Liver (tissue), 8 donors: ENCODE measurements at regions not wholly inside any gene's neighbourhood (a gene's known extent, or its start where the extent isn't known, plus 50 kb on each side); places are given as distances from the start of the nearest gene placed in this dataset.
A peak's percentile ranks its signal among the peaks of the same experiment; 100 is the strongest.

Experiments used
- DNase-seq: peaks from one replicate; pipeline ENCODE4 v3.0.0-alpha.2; 2017; ENCODE audit warnings: low spot score
- H3K27ac ChIP-seq, 2 donors: one replicate each; pipeline ENCODE4 v1.7.0; 2013; ENCODE audit warnings: inconsistent platforms in 2 of 2, low read length in 2 of 2, control low read depth in 1 of 2, low read depth in 1 of 2, mild to moderate bottlenecking in 1 of 2
- H3K27me3 ChIP-seq, 4 donors: one replicate each; pipeline versions ENCODE4 v1.6.1 to v1.7.0; 2013; ENCODE audit warnings: low read length in 3 of 4, inconsistent platforms in 1 of 4, mild to moderate bottlenecking in 1 of 4, moderate library complexity in 1 of 4; ENCODE audit not compliant: control insufficient read depth in 4 of 4, insufficient read depth in 4 of 4
- H3K36me3 ChIP-seq, 4 donors: one replicate each; pipeline versions ENCODE4 v1.6.1 to v1.7.0; 2013; ENCODE audit warnings: low read length in 3 of 4, mild to moderate bottlenecking in 3 of 4, low read depth in 1 of 4, moderate library complexity in 1 of 4; ENCODE audit not compliant: control insufficient read depth in 4 of 4, insufficient read depth in 3 of 4
- H3K4me1 ChIP-seq, 4 donors: one replicate each; pipeline versions ENCODE4 v1.6.1 to v1.7.0; 2013; ENCODE audit warnings: low read length in 3 of 4, mild to moderate bottlenecking in 3 of 4, moderate library complexity in 1 of 4; ENCODE audit not compliant: control insufficient read depth in 4 of 4, insufficient read depth in 4 of 4
- H3K4me3 ChIP-seq, 3 donors: one replicate each; pipeline versions ENCODE4 v1.6.1 to v1.7.0; 2013; ENCODE audit warnings: low read length in 3 of 3, control low read depth in 1 of 3, low read depth in 1 of 3, mild to moderate bottlenecking in 1 of 3
- H3K9ac ChIP-seq, 2 donors: one replicate each; pipeline ENCODE4 v1.7.0; 2013; ENCODE audit warnings: low read length in 2 of 2, mild to moderate bottlenecking in 2 of 2, moderate library complexity in 2 of 2, control low read depth in 1 of 2, low read depth in 1 of 2
- H3K9me3 ChIP-seq, 4 donors: one replicate each; pipeline versions ENCODE4 v1.6.1 to v1.7.0; 2013; ENCODE audit warnings: low read length in 3 of 4; ENCODE audit not compliant: control insufficient read depth in 4 of 4
- ATF3 ChIP-seq: IDR thresholded peaks from 2 replicates; pipeline ENCODE4 v1.6.1; 2016; ENCODE audit warnings: antibody characterized with exemption
- CTCF ChIP-seq: fragments of 150-350 bp; IDR thresholded peaks from 2 replicates; pipeline ENCODE4 v1.5.1; 2017; ENCODE audit warnings: improper control_type of control experiment, low read depth, low read length; ENCODE audit not compliant: missing input control
- EGR1 ChIP-seq, 2 donors: IDR thresholded peaks; 2 replicates each; pipeline ENCODE4 v1.6.1; 2016 to 2018; ENCODE audit warnings: antibody characterized with exemption in 2 of 2, low read depth in 2 of 2
- FOXA1 ChIP-seq: IDR thresholded peaks from 2 replicates; pipeline ENCODE4 v1.6.1; 2016; ENCODE audit warnings: antibody characterized with exemption
- FOXA2 ChIP-seq: IDR thresholded peaks from 2 replicates; pipeline ENCODE4 v1.6.1; 2016; ENCODE audit warnings: antibody characterized with exemption
- GABPA ChIP-seq, 2 donors: IDR thresholded peaks in 1 of 2; conservative IDR thresholded peaks in 1 of 2; 2 replicates each; pipeline ENCODE4 v1.6.1; 2016; ENCODE audit warnings: antibody characterized with exemption in 2 of 2, mild to moderate bottlenecking in 1 of 2, moderate library complexity in 1 of 2
- HNF4A ChIP-seq, 2 donors: conservative IDR thresholded peaks; 2 replicates each; pipeline ENCODE4 v1.6.1; 2016; ENCODE audit warnings: antibody characterized with exemption in 2 of 2, mild to moderate bottlenecking in 2 of 2
- HNF4G ChIP-seq: IDR thresholded peaks from 2 replicates; pipeline ENCODE4 v1.6.1; 2016; ENCODE audit warnings: antibody characterized with exemption
- JUND ChIP-seq, 2 donors: IDR thresholded peaks; 2 replicates each; pipeline ENCODE4 v1.6.1; 2016; ENCODE audit warnings: antibody characterized with exemption in 2 of 2
- MAX ChIP-seq: IDR thresholded peaks from 2 replicates; pipeline ENCODE4 v1.6.1; 2016; ENCODE audit warnings: antibody characterized with exemption
- RAD21 ChIP-seq, 2 donors: IDR thresholded peaks; 2 replicates each; pipeline ENCODE4 v1.6.1; 2016; ENCODE audit warnings: antibody characterized with exemption in 2 of 2, mild to moderate bottlenecking in 2 of 2
- REST ChIP-seq: IDR thresholded peaks from 2 replicates; pipeline ENCODE4 v1.6.1; 2016; ENCODE audit warnings: antibody characterized with exemption, mild to moderate bottlenecking
- RXRA ChIP-seq, 2 donors: IDR thresholded peaks; 2 replicates each; pipeline ENCODE4 v1.6.1; 2017 to 2018; ENCODE audit warnings: antibody characterized with exemption in 2 of 2, mild to moderate bottlenecking in 1 of 2
- SP1 ChIP-seq: IDR thresholded peaks from 2 replicates; pipeline ENCODE4 v1.6.1; 2018; ENCODE audit warnings: antibody characterized with exemption, mild to moderate bottlenecking
- TAF1 ChIP-seq: conservative IDR thresholded peaks from 2 replicates; pipeline ENCODE4 v1.6.1; 2016; ENCODE audit warnings: antibody characterized with exemption, mild to moderate bottlenecking
- YY1 ChIP-seq: IDR thresholded peaks from 2 replicates; pipeline ENCODE4 v1.6.1; 2016; ENCODE audit warnings: antibody characterized with exemption, mild to moderate bottlenecking
- ZBTB33 ChIP-seq: IDR thresholded peaks from 2 replicates; pipeline ENCODE4 v1.6.1; 2016; ENCODE audit warnings: antibody characterized with exemption
- WGBS: extraction: QIAGEN DNeasy Blood & Tissue Kit; methylation state at CpG from one replicate; pipeline ENCODE4 v1.1.7; 2013; 5-methylcytosine and 5-hydroxymethylcytosine counted together
- donor health status: healthy.
- donor health status: healthy.
- donor health status: healthy.
- donor health status: healthy.
- donor health status: healthy.

GRCh38 chr13:50386541-50387050, 371.4 kb downstream of the KCNRG start:
- H3K27ac ChIP-seq = peak overlapping the region; percentile 89 to 90
- H3K36me3 ChIP-seq = no peaks in the 10 kb centered on the region
- DNase-seq = no peak
- 21% methylated on average over 10 of the region's 10 CpGs for WGBS
- H3K9me3 ChIP-seq = no peaks in the 10 kb centered on the region
- TF ChIP-seq FOXA2 (no peak), HNF4G (no peak), JUND (IDR thresholded peaks at IDR 0.05) (no peak), GABPA (IDR thresholded peaks at IDR 0.05 in 1 of 2, conservative IDR thresholded peaks at IDR 0.05 in 1 of 2) (no peak), ZBTB33 (no peak), FOXA1 (no peak), HNF4A (conservative IDR thresholded peaks at IDR 0.05) (peak in 1 of 2 donors; percentile 18), RXRA (IDR thresholded peaks at IDR 0.05) (no peak), CTCF (no peak), SP1 (no peak), ATF3 (no peak), YY1 (no peak), REST (no peak), TAF1 (peak; percentile 41), MAX (peak; percentile 5), EGR1 (IDR thresholded peaks at IDR 0.05; ENCODE audit: low read depth in 2 of 2) (no peak), RAD21 (IDR thresholded peaks at IDR 0.05) (no peak)
- H3K4me3 ChIP-seq = peak overlapping the region; percentile 8 to 18 (median 17)
- no peaks in the 10 kb centered on the region for H3K27me3 ChIP-seq
- peak overlapping the region; percentile 81 to 85 for H3K9ac ChIP-seq
- H3K4me1 ChIP-seq = peaks cover 0 to 39% (median 16%) of the 10 kb centered on the region in 4 donors
